Thyroid gland (tissue), 4 donors: ENCODE measurements at regions not wholly inside any gene's neighbourhood (a gene's known extent, or its start where the extent isn't known, plus 50 kb on each side); places are given as distances from the start of the nearest gene placed in this dataset.

Source experiments
- DNase-seq, 2 donors: peaks; one replicate each; pipeline ENCODE4 v3.0.0-alpha.2; 2019
- H3K27ac ChIP-seq, 3 donors: fragments of 200-600 bp; sonication (generic); 1 replicate in 2 of 3; 2 replicates in 1 of 3; pipeline ENCODE4 v1.5.1; 2016 to 2019; ENCODE audit warnings: mild to moderate bottlenecking in 1 of 3, moderate library complexity in 1 of 3
- H3K27me3 ChIP-seq: fragments of 200-600 bp; sonication (generic); one replicate; pipeline ENCODE4 v1.5.1; 2019
- H3K36me3 ChIP-seq, 2 donors: fragments of 200-600 bp; sonication (generic); one replicate each; pipeline ENCODE4 v1.5.1; 2016 to 2019
- H3K4me1 ChIP-seq, 2 donors: fragments of 200-600 bp; sonication (generic); one replicate each; pipeline ENCODE4 v1.5.1; 2017 to 2019
- H3K4me3 ChIP-seq, 3 donors: fragments of 200-600 bp; sonication (generic); replicated peaks in 1 of 3; 1 replicate in 2 of 3; 2 replicates in 1 of 3; pipeline ENCODE4 v1.5.1; 2016; ENCODE audit warnings: mild to moderate bottlenecking in 1 of 3
- H3K9me3 ChIP-seq: fragments of 200-600 bp; sonication (generic); one replicate; pipeline ENCODE4 v1.5.1; 2017
- CTCF ChIP-seq, 6 experiments: fragments of 200-600 bp in 3 of 6; fragments of 450-650 bp in 3 of 6; sonication (generic) in 3 of 6; IDR thresholded peaks; one replicate each; pipeline ENCODE4 v1.5.1; 2016 to 2019; ENCODE audit warnings: antibody characterized with exemption in 6 of 6, mild to moderate bottlenecking in 2 of 6, inconsistent platforms in 1 of 6, moderate library complexity in 1 of 6
- POLR2A ChIP-seq, 2 donors: fragments of 450-650 bp; IDR thresholded peaks; one replicate each; pipeline ENCODE4 v1.6.1; 2017; ENCODE audit warnings: antibody characterized with exemption in 2 of 2, mild to moderate bottlenecking in 2 of 2, moderate library complexity in 1 of 2
- WGBS, 2 donors: methylation state at CpG; one replicate each; pipeline ENCODE4 v1.1.5; 2017; 5-methylcytosine and 5-hydroxymethylcytosine counted together
- intact Hi-C: fragments of 100-400 bp; cut with DNase I; formaldehyde crosslinking; loops from one replicate; pipeline ENCODE4 v1.15.1; 2023

DNA sequence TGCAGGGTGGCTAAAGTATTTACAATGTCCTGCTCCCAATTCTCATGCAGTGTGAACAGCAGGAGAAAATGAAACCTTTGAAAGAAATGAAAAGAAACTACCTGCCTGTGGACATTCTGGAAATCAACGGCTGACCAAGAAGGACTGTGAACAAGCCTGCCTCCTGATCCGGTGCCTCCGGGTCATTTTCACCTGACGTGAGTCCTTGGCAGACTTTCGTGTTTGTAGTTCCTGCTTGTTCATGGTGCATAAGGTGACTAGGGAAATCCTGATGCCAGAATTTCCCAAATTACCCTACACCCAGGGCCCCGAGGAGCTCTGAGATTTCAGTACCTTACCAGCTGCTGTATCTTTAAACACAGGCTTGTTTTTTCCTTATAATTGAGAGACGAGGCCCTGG is 317.5 kb downstream of the TLE1 start:
- intact Hi-C loops, result no loop called here
- no peaks in the 10 kb centered on the region for H3K9me3 ChIP-seq
- no peaks in the 10 kb centered on the region for H3K4me1 ChIP-seq
- DNase-seq, result no peak
- WGBS, 2 donors, result 84 to 85% methylated on average over 7 of the region's 7 CpGs
- H3K36me3 ChIP-seq, result no peaks in the 10 kb centered on the region
- H3K27me3 ChIP-seq, result no peaks in the 10 kb centered on the region
- no peak overlapping the region for H3K27ac ChIP-seq
- TF ChIP-seq CTCF (IDR thresholded peaks at IDR 0.05) (no peak), POLR2A (IDR thresholded peaks at IDR 0.05) (no peak)
- H3K4me3 ChIP-seq, result no peak overlapping the region

DNA sequence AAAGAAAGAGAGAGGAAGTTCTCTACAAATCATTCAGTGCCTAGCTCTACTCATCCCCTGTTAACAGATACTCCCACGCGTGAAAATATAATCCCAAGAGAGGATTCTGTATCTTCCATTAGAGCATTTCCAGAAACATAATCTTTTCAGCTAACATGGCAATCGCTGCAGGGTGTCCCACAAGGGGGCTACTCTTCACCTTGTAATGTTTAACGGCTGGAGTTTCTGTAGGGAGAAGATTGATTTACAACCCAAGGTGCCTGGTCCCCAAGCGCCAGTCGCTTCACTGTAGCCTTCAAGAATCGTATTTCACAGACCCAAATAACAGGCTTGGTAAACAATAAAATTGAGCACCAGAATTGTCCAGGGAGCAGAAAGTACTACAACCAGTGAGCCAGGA is 318.7 kb downstream of the TLE1 start:
- 82 to 92% methylated on average over 7 of the region's 7 CpGs for WGBS, 2 donors
- TF ChIP-seq CTCF (IDR thresholded peaks at IDR 0.05), result no peak
- no peak for TF ChIP-seq POLR2A (IDR thresholded peaks at IDR 0.05)
- Histone ChIP-seq H3K4me1 (no peaks in the 10 kb centered on the region), H3K4me3 (no peak overlapping the region), H3K27me3 (no peaks in the 10 kb centered on the region), H3K9me3 (no peaks in the 10 kb centered on the region), H3K36me3 (no peaks in the 10 kb centered on the region), H3K27ac (no peak overlapping the region)
- intact Hi-C loops, result no loop called here
- DNase-seq, result no peak

DNA sequence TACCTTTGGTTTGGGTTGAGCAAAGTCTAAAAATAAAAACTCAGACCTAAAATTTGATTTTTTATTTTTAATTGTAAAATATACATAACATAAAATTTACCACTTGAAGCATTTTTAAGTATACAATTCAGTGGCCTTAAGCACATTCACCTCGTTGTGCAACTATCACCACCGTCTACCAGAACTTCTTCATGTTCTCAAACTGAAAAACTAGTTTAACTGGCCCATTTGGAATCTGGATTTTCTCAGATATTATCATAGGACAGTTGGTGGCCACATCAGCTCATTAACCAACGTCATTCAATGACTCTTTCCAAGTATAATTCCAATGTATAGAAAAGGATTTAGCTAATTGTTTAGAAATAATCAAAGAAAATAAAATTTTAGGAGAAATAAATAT is 319.3 kb downstream of the TLE1 start:
- Histone ChIP-seq H3K4me1 (no peaks in the 10 kb centered on the region), H3K4me3 (no peak overlapping the region), H3K9me3 (no peaks in the 10 kb centered on the region), H3K27ac (no peak overlapping the region), H3K36me3 (no peaks in the 10 kb centered on the region), H3K27me3 (no peaks in the 10 kb centered on the region)
- intact Hi-C loops, result no loop called here
- TF ChIP-seq CTCF (IDR thresholded peaks at IDR 0.05), result no peak
- no peak for TF ChIP-seq POLR2A (IDR thresholded peaks at IDR 0.05)
- WGBS, 2 donors, result 53 to 59% methylated on average over 3 of the region's 3 CpGs
- DNase-seq, result no peak

GRCh38 chr9:81369121-81369520 is 320.2 kb downstream of the TLE1 start:
- TF ChIP-seq CTCF (IDR thresholded peaks at IDR 0.05), result no peak
- no peak for TF ChIP-seq POLR2A (IDR thresholded peaks at IDR 0.05)
- no peak for DNase-seq
- H3K36me3 ChIP-seq, result no peaks in the 10 kb centered on the region
- intact Hi-C loops, result no loop called here
- H3K27me3 ChIP-seq, result no peaks in the 10 kb centered on the region
- H3K4me3 ChIP-seq, result no peak overlapping the region
- H3K9me3 ChIP-seq, result no peaks in the 10 kb centered on the region
- H3K4me1 ChIP-seq, result no peaks in the 10 kb centered on the region
- H3K27ac ChIP-seq, result no peak overlapping the region
- 95 to 97% methylated on average over 1 of the region's 1 CpG for WGBS, 2 donors

DNA sequence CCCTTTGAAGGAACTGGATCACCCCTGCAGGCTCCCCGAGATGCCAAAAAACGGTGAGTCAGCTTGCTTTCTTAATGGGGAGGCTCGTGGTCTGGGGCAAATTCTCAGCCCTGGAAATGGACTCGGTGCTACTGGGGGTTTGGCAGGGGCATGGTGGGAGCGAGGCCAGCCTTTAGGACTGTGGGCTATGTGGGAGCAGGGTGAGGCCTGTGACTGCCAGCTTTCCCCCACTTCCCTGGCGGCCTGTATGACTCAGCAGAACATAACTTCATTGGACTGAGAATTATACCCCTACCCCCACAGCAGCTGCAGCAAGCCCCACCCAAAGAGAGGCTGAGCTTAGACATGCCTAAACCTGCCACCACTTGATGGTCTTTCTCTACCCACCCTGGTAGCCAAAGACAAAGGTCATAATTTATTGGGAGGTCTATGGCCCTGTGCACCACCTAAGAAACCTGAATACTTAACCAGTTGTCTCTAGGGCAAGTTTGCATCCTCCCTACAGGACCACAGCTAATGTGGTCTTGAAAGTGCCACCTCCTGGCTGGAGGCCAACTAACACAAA is 325.3 kb downstream of the TLE1 start:
- no peak for DNase-seq
- H3K27me3 ChIP-seq, result no peaks in the 10 kb centered on the region
- H3K27ac ChIP-seq, result no peak overlapping the region
- WGBS, 2 donors, result 81 to 95% methylated on average over 6 of the region's 6 CpGs
- no peak overlapping the region for H3K4me3 ChIP-seq
- H3K36me3 ChIP-seq, result no peaks in the 10 kb centered on the region
- H3K9me3 ChIP-seq, result no peaks in the 10 kb centered on the region
- TF ChIP-seq POLR2A (IDR thresholded peaks at IDR 0.05) (no peak), CTCF (IDR thresholded peaks at IDR 0.05) (no peak)
- H3K4me1 ChIP-seq, result no peaks in the 10 kb centered on the region
- intact Hi-C loops, result no loop called here
